Activated CD4-positive, alpha-beta T cell treated with anti-CD3 and anti-CD28 coated beads, Interleukin-2, amount 50 U/mL, for 1 hour (primary cell): ENCODE measurements at regions not wholly inside any gene's neighbourhood (a gene's known extent, or its start where the extent isn't known, plus 50 kb on each side); places are given as distances from the start of the nearest gene placed in this dataset.
"Not testable (repeated sequence)": the region's sequence is repeated elsewhere in the genome, so short reads cannot be mapped to it uniquely, and the experiment has no call there.

Experiments
- DNase-seq: peaks from one replicate; pipeline ENCODE4 v3.0.0-alpha.2; 2020

DNA sequence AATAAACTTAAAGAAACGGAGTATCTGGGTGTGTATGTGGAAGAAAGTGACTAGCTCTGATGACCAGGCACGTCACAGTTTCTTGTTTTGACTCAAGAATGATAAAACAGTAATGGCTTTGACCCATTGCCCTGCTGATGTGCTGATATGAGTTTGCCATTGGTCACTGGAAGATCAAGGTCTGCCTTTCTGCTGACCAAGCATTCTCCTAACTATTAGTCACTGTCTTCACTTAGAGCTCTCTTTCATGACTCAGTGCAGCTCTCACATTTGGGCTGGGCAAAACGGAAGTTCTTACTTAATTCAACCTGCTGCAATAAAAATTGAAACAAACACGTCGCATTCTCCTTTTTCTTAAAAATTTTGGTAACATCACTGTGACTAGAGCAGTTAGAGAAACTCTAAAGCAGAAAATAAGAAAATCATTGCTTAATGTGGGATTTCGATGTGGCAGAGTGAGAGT, 366.7 kb downstream of the BTG1 start:
- DNase-seq: peak; percentile 38

DNA sequence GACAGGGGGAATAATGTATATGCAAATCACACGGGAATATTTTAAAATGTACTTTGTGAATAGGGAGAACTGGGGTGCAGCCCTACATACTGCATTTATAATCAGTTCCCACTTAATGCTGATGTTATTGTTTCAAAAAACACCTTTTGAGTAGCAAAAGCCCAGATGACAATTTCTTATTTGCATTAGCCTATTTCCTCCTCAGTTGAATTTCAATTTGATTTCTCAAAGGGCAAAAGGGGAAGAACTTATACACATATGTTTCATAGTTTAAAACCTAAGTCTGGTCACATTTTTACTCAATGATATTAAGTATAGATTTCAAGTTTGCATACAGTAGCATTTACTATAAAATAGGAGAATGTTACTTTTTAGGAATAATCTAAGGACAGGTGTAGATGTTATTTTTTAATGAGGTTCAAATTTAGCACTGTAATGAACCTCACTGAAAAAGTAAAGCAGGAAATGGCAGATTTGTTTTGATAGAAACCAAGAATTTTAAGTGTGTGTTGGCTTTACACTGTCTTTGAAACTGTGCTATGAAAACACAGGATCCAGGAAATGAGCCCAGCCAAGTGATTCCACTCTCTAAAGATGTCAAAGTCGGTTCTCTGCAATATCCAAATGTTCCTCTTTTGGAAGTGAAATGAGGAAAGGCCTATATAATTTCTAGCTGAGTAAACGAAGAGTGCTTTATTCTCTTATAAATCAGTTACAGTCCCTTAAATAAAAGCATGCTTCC, 367.4 kb downstream of the BTG1 start:
- no peak for DNase-seq

DNA sequence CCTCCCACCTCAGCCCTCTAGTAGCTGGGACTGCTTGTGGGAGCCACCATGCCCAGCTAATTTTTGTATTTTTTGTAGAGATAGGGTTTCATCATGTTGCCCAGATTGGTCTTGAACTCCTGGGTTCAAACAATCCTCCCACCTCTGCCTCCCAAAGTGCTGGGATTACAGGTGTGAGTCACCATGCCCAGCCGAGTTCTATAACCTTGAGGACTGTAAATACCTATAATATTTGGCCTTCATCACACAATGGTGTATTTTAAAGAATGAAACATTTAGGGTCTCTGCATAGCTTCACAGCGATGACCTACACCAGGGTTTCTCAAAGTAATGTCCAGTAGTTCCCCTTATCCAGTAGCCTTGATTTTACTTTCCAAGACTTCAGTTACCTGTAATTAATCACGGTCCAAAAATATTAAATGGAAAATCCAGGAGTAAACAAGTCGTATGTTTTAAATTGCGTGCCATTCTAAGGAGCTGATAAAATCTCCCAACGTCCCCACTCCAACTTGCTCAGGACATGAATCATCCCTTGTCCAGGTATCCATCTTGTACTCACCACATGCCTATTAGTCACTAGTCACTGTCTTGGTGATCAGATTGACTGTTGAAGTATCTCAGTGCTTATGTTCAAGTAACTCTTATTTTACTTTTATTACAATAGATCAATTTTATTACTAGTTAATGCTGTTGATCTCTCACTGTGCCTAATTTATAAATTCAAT, 368.2 kb downstream of the BTG1 start:
- DNase-seq: no peak

DNA sequence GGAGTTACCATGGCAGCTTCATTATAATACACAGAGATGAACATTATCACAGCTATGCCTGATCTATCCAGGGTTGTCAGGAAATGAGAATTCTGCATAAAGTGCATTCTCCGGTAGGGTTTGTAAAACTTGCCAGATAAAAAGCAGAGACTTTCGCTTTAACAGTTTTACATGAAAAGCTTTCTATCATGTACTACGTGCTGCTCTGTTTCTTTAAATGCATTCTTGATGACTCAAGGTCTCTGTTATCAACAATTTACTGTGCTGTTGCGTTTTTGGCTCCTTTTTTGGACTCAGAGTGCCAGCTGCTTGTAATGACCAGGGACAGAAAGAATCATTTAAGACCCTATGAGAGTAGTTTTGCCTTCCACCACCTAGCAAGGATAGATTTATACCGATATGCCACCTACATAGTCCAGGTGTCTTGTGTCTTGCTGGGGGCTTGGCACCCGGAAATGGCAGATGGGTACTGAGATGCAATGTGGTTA, 371.2 kb downstream of the BTG1 start:
- DNase-seq: no peak

DNA sequence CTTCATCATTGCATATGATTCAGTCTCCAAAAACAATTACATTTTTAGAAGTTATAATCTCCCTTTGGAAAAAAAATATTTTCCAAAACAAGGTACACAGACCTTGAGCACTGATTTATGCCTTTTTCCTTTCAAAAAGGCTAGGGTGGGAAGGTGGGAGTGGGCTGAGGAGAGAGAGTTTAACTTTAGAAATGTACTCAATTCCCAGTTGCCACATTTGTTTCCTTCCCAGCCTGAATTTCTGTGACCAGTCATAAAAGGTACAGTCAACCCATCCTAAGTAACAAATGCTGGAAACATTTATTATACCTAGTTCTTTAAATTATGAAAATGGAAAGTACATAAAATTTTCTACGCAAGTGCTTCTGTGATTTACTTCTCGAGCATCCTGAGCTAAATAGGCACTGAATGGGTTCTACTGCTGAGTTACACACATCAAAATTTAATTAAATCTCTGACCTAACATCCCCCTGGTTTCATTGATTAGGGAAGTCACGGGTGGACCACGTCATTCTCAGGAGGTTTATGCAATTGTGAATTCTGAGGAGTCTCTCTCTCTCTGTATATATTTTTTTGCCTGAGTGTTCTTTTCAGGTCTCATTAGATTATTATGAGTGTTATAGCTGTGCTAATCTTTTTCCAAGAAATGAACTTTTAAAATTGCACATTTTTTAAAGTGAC, 371.8 kb downstream of the BTG1 start:
- DNase-seq: no peak

DNA sequence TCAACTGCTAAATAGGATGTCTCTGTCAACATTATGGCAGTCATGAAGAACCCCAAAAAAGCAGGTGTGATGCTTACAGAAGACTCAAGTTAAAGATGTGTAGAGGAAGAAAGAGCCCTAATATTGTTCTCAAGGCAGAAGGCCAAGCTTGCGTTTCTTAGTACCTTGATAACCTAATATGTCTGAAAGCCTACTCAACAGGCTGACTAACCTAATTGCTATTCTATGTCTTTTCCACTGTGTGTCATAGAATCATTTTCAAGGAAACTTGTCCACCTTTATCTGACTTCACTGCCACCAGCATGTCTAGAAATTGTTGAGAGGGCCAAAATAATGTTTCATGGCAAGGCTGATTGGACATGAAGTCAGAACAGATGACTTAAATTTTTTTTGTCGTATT, 373.2 kb downstream of the BTG1 start:
- no peak for DNase-seq

DNA sequence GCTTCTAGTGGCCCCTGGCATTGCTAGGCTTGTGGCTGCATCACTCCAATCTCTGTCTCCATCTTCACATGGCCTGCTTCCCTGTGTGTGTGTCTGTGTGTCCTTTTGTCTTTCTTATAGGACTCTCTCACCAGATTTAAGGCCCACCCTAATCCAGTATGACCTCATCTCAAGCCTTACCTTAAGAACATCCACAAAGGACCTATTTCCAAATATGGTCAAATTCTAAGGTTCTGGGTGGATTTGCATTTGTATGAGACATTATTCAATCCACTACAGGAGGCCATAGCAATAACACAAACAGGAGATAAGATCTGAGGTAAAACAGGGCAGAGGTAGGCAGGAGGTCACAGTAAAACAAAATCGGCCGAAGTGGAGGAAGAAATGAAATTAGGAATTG, 375.9 kb downstream of the BTG1 start:
- DNase-seq: no peak

DNA sequence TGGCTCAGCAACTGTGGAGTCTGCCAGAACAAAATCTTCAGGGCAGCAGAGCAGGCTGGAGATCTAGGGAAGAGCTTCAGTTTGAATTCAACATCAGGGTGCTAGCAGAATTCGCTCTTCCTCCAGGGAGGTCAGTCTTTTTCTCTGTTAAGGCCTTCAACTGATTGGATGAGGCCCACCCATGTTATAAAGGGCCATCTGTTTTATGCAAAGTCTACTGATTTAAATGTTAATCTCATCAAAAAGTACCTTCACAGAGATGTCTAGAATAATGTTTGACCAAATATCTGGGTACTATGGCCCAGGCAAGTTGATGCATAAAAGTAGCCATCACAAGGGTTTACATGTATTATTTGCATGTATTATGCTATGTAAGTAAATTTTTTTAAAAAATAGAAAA, 378.4 kb downstream of the BTG1 start:
- no peak for DNase-seq

DNA sequence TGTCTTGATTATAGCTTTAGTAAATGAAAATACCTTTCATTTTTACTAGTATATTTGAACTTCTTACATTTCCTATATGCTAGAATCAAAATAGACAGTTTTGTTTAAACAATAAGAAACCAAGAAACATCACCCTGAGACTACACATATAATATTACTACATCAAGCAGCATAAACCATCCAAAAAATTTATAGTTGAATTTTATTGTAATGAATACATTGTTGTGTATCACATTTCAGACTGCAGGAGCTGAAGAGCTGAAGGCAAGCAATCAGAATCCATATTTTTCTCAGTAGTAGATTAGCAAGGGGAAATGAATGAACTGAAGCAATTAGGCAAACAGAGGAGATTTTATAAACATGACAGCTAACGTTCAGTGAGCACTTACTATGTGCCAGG, 379.2 kb downstream of the BTG1 start:
- no peak for DNase-seq

DNA sequence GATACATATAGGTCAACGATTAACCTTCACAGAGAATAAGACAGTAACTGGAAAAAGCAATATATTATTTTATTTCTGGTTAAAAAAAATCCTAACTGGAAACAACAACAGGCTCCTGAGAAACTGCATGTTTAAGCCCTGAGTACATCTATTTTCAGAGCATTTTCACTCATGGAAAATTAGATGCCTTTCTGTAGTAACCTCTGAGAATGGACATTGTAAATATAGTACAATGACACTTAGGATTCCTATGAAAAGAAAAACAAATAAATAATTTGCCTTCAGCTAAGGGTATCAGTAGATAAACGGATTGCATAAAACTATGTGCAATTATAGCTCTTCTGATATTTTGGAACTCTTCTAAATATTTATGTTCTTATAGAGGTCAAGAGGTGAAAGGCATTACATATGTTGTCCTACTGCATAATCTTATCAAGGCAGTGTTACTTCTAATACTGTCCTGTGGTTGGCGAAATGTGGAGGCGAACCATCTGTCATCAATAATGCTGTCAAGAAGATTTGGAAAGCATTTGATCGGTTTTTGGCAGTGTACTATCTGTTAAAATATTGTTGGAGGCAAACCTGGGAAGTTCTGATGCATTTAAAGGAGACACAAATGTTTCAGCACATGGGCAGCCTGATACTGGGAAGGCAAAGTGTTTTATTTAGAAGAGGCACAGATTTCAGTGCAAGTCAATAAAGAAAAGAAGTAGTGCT, 381.8 kb downstream of the BTG1 start:
- no peak for DNase-seq

DNA sequence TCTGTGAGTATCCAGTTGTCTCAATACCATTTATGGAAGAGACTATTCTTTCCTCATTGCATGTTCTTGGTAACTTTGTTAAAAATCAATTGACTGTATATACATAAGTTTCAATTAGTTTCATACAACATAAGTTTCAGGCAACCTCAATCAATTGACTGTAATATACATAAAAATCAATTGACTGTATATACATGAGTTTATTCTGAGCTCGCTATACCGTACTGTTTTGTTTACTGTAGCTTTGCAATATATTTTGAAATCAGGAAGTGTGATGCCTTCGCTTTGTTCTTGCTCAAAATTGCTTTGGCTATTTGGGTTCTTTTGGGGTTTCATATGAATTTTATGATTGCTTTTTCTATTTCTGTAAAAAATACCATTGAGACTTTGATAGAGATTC, 392.0 kb downstream of the BTG1 start:
- no peak for DNase-seq

DNA sequence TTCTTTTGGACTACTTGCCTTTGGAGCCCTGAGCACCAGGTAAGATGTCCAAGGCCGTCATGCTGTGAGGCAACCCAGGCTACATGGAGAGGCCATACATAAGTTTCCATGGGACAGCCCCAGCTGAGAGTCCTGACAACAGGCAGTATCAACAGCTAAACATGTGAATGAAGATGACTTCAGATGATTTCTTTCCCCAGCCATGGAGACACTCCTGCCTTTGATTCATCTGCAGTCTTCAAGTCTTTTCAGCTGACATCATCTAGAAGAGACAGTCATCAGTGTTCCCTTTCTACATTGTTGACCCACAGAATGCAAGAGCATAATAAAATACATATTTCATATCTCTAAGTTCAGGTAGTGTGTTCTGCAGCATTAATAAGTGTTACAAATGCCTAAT, 398.7 kb downstream of the BTG1 start:
- no peak for DNase-seq

DNA sequence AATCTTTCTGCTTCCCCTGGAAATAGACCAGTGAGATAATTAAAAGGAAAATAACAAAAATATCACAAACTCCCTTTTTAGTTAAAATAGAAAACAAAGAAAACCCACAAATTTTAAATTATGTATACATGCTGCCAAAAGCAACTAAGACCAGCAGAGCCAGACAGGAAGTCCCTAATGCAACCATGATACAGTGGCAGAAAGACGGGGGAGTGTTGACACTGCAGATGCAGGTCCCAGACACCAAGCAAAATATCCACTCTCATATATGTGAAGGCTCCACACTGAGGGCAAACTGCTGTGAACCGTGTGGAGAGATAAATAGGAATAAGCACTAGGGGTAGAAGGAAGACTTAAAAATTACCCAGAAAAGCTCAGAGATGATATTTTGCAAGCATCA, 401.0 kb downstream of the BTG1 start:
- DNase-seq: no peak

DNA sequence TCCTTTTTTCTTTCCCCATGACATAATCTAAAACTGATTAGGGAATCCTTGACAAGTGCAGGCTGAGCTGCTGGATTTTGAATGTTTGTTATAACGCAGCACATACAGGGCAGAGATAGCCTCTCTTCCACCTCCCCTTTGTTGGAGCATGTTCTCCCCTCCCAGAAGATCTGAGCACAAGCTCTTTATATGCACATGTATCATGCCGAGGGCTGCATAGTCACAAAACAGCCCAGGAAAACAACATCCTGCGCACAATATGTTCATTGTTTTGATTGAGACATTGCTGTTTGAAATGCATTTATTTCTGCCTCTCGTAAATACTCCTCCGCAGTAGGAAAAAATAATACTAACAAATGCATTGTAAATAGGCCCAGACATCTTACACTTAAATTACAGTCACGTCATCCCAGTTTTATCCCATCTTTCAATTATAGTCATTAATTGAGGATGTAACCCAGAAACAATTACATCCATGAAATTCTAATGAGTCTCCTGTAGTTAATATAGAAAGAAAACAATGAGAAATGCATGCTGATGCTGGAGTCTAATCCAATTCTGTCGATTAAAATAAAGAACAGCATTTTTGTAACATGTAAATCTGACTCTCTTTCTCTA, 401.8 kb downstream of the BTG1 start:
- DNase-seq: no peak

DNA sequence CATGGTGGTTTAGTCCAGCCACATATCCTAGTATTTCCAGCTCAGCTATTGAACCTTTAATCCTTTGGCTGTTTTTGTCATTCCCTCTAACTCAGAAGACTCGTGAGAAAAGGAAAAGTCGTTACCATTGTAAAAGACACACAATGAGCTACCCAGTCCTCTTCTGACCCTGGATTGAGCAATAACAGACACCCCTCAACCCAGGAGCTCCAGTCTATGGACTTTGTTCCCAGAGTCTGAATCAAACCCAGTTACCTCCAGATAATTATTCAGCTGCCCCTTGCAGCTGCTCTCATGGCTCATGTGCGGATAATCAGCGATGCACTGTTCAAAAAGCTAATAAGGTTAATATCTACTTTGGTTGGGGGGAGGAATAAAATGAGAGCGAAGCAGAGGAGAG, 402.4 kb downstream of the BTG1 start:
- DNase-seq: no peak

DNA sequence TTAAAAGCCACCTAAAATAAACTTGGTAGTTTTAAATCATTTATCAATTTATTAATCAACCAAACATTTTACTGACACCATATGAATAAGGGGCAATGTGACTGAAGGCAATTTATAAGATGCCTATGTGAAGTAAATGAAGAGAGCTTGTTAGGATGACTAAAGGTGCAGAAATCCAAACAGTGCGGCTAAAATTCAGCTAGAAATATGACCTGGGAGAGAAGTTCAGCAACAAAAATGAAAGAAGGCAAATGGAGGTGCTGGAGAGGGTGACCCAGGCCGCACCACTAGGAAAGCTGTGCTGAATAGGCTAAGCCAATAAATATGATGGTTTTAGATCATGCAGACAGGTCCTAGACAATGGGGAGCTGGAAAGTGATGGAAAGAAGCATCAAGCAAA, 403.7 kb downstream of the BTG1 start:
- no peak for DNase-seq

DNA sequence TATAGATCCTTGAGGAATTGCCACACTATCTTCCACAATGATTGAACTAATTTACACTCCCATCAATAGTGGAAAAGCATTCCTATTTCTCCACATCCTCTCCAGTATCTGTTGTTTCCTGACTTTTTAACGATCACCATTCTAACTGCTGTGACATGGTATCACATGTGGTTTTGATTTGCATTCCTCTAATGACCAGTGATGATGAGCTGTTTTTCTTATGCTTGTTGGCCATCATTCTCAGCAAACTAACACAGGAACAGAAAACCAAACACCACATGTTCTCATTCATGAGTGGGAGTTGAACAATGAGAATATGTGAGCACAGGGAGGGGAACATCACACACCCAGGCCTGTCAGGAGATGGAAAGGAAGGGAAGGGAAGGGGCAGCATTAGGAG, 411.8 kb downstream of the BTG1 start:
- not testable (repeated sequence) for DNase-seq

DNA sequence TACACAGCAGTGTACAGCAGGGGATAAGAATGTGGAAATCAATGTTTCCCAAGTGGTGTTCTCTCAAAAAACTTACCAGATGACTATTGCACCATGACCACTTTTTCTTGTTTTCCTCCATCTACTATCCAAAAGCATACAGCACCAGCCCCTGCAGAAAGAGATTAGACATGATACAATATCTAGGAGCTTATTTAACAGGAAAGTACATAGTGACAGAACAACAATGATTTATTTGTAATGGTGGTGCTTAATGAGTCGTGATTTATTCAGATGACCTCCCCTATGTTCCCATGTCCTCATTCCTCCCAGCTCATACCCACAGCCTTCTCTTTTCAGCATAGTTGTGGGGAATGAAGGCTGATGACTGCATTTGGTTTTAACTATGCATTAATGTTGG, 413.6 kb downstream of the BTG1 start:
- no peak for DNase-seq

DNA sequence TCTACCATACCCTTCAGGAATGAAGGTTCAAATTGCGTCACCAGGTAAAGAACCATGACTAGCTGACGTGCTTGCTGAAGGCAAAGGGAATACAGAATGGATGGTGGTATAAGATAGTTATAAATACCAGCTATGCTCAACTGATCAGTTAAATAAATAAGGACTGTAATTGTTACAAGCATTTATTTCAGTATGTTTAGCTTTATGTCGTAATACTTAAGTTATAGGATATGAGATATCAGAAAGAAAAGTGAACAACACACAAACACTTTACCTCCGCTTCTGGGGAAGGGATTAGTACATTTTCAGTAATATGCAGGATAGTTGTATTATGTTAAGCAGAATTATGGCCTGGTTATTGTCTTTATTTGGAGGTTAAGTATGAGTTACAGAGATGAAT, 416.1 kb downstream of the BTG1 start:
- DNase-seq: no peak

DNA sequence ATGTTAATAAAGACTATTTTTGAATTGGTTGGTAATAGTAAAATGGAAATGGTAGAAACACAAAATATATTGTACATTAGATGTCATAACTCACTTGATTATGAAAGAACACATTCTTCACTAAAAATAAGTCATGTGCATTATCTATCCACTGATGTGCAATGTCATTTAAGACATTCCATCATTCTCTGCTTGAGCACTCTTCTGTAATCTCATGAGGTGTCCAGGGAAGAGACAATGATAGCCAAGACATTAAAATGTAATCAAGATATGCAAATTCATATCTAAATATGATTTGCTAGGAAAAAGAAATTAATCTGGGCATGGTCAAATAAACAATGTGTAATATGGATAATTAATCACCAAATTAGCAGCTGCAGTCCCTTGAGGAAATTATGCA, 422.5 kb downstream of the BTG1 start:
- no peak for DNase-seq

DNA sequence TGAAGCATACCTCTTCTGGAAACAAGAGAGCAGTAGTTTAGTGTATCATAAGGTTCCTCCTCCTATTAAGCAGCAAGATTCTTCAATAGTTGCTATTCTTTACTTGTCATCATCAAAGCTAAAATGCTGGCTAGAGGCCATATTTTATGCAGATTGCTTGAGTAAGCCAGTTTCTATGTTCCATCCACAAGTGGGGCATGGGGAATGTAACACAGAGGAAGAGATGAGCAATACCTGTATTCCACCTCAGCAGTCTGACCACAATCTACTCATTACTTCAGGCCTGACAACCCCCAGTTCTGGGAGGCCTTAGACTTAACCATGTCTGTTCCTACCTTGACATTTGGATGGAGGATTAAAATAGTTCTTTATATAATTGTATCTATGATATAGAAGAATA, 423.6 kb downstream of the BTG1 start:
- no peak for DNase-seq

DNA sequence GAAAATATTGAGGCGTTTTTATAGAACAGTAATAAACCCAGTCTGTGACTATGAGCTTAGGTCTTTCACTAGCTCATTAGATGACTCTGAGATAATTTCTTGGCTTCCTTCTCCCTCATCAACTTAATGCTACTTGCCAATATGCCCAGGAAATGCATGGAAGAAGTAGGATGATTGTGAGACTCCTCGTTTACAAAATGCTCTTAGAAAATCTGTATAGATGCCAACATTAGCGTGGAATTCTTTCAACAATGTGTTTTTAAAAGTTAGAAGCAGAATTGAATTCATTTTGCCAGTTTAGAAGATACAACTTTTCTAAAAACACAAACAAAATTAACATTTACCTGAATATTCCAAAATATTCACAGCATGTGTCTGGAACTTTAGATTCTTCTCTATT, 424.6 kb downstream of the BTG1 start:
- no peak for DNase-seq

DNA sequence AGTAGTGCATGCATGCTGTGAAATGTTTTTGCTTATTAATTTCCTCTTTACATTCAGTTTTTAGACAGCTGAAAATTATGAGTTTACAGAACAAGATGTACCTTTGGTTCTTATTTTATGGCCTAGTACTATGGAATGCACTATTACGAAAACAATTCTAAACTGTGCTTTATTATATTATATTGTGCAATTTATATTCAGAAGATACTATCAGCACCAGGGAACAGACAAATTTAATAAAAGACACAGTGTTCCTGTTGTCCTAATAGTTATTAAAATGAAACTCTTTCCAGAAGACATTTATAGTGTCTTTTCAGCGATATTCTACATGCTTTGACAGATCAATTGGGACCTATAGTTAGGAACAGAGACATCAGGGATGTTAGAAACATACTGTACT, 427.3 kb downstream of the BTG1 start:
- DNase-seq: no peak
